A549 (cell line): ENCODE measurements at regions not wholly inside any gene's neighbourhood (a gene's known extent, or its start where the extent isn't known, plus 50 kb on each side); places are given as distances from the start of the nearest gene placed in this dataset.

Experiments used
- ATAC-seq, 2 experiments: fragments of 200-7000 bp in 1 of 2; fragments of >200 bp in 1 of 2; cut with Nextera tagmentation in 1 of 2; cut with Tn5 transposase in 1 of 2; 3 replicates each; pipeline versions ENCODE4 v1.8.0 to v1.9.1; 2018 to 2020; ENCODE audit warnings: mild to moderate bottlenecking in 1 of 2, moderate library complexity in 1 of 2
- CTCF ChIA-PET: fragments of 300-600 bp; sonication (Branson Sonifier 250); formaldehyde crosslinking; extraction: SDS; loops from one replicate; lab custom pipeline; 2021; ENCODE audit warnings: antibody characterized with exemption, inconsistent platforms; lab: Yijun Ruan, JAX
- POLR2A ChIA-PET: fragments of 350-600 bp; formaldehyde crosslinking; extraction: SDS; loops from one replicate; lab custom pipeline; 2021; ENCODE audit warnings: antibody characterized with exemption, inconsistent platforms; lab: Yijun Ruan, JAX
- DNase-seq, 2 experiments: peaks; one replicate each; pipeline versions ENCODE4 v3.0.0 to v3.0.0-alpha.2; 2011 to 2016; ENCODE audit warnings: low read depth in 1 of 2, low spot score in 1 of 2
- FAIRE-seq: peaks from 2 replicates; lab custom pipeline; 2011; peaks lifted over from hg19 to GRCh38; lab: Jason Lieb, UNC
- H3K27ac ChIP-seq, 2 experiments: fragments of >200 bp; sonication (Bioruptor Twin); formaldehyde crosslinking; 3 replicates each; pipeline ENCODE4 v1.5.1; 2016 to 2017
- H3K4me1 ChIP-seq: fragments of >200 bp; sonication (Bioruptor Twin); formaldehyde crosslinking; 3 replicates; pipeline ENCODE4 v1.6.1; 2016
- H3K4me2 ChIP-seq: fragments of >200 bp; sonication (Bioruptor Twin); formaldehyde crosslinking; 3 replicates; pipeline ENCODE4 v1.6.1; 2016
- H3K4me3 ChIP-seq: fragments of >200 bp; sonication (Bioruptor Twin); formaldehyde crosslinking; 3 replicates; pipeline ENCODE4 v1.5.1; 2016
- H3K9me3 ChIP-seq: fragments of >200 bp; sonication (Bioruptor Twin); formaldehyde crosslinking; 3 replicates; pipeline ENCODE4 v1.6.1; 2016
- BHLHE40 ChIP-seq: IDR thresholded peaks from 2 replicates; pipeline ENCODE4 v1.6.1; 2012; ENCODE audit warnings: low read depth, low read length, inconsistent platforms
- CBX8 ChIP-seq: fragments of 200-600 bp; sonication (generic); IDR thresholded peaks from 2 replicates; pipeline ENCODE4 v1.6.1; 2016
- CEBPB ChIP-seq, 2 experiments: fragments of >200 bp in 1 of 2; sonication (Bioruptor Twin) in 1 of 2; formaldehyde crosslinking in 1 of 2; IDR thresholded peaks; 2 replicates each; pipeline ENCODE4 v1.6.1; 2012 to 2016
- EHMT2 ChIP-seq: fragments of 200-600 bp; sonication (generic); IDR thresholded peaks from 2 replicates; pipeline ENCODE4 v1.6.1; 2016; ENCODE audit warnings: antibody characterized with exemption, low read depth, mild to moderate bottlenecking, moderate library complexity
- FOSB ChIP-seq: fragments of 250-450 bp; sonication (Bioruptor Pico); IDR thresholded peaks from 2 replicates; pipeline ENCODE4 v1.5.0; 2020; ENCODE audit warnings: mild to moderate bottlenecking, moderate library complexity
- FOSL2 ChIP-seq, 2 experiments: fragments of 450-650 bp in 1 of 2; fragments of >200 bp in 1 of 2; sonication (Bioruptor Twin) in 1 of 2; formaldehyde crosslinking; IDR thresholded peaks; 2 replicates each; pipeline versions ENCODE4 v1.5.0 to v1.6.1; 2016 to 2020; ENCODE audit warnings: mild to moderate bottlenecking in 1 of 2, moderate library complexity in 1 of 2
- HDAC2 ChIP-seq: fragments of 200-600 bp; sonication (generic); IDR thresholded peaks from 2 replicates; pipeline ENCODE4 v1.6.1; 2016
- JUNB ChIP-seq: fragments of >200 bp; sonication (Bioruptor Twin); formaldehyde crosslinking; IDR thresholded peaks from 2 replicates; pipeline ENCODE4 v1.6.1; 2016
- KDM1A ChIP-seq: fragments of 200-600 bp; sonication (generic); IDR thresholded peaks from 2 replicates; pipeline ENCODE4 v1.6.1; 2016; ENCODE audit warnings: low read depth, mild to moderate bottlenecking
- KDM5A ChIP-seq: fragments of 200-600 bp; sonication (generic); IDR thresholded peaks from 2 replicates; pipeline ENCODE4 v1.6.1; 2016; ENCODE audit warnings: antibody characterized with exemption, mild to moderate bottlenecking
- MAZ ChIP-seq: fragments of 150-350 bp; IDR thresholded peaks from 2 replicates; pipeline ENCODE4 v1.6.1; 2014; ENCODE audit warnings: antibody characterized with exemption, low read depth, low read length, borderline replicate concordance
- MYC ChIP-seq: IDR thresholded peaks from 2 replicates; pipeline ENCODE4 v1.6.1; 2012; ENCODE audit warnings: mild to moderate bottlenecking, inconsistent platforms, low read length, improper control_type of control experiment, borderline replicate concordance
- NFE2L2 ChIP-seq: fragments of 150-350 bp; conservative IDR thresholded peaks from 2 replicates; pipeline ENCODE4 v1.6.1; 2014; ENCODE audit warnings: low read length
- NR3C1 ChIP-seq: fragments of >200 bp; sonication (Bioruptor Twin); formaldehyde crosslinking; IDR thresholded peaks from 3 replicates; pipeline ENCODE4 v1.6.1; 2017
- POLR2AphosphoS2 ChIP-seq: conservative IDR thresholded peaks from 2 replicates; pipeline ENCODE4 v1.6.1; 2012; ENCODE audit warnings: low read length, improper control_type of control experiment, inconsistent platforms
- RARB ChIP-seq: fragments of 250-450 bp; sonication (Bioruptor Pico); IDR thresholded peaks from 2 replicates; pipeline ENCODE4 v1.8.0; 2021; ENCODE audit warnings: mild to moderate bottlenecking, moderate library complexity
- RFX5 ChIP-seq: fragments of 450-650 bp; IDR thresholded peaks from 2 replicates; pipeline ENCODE4 v1.7.1; 2014; ENCODE audit warnings: antibody characterized with exemption, mild to moderate bottlenecking, moderate library complexity
- RNF2 ChIP-seq: fragments of 200-600 bp; sonication (generic); IDR thresholded peaks from 2 replicates; pipeline ENCODE4 v1.6.1; 2016; ENCODE audit warnings: low read depth, mild to moderate bottlenecking, antibody characterized with exemption, moderate library complexity, borderline replicate concordance
- SMC3 ChIP-seq: fragments of >200 bp; sonication (Bioruptor Twin); formaldehyde crosslinking; IDR thresholded peaks from 3 replicates; pipeline ENCODE4 v1.6.1; 2018; ENCODE audit warnings: inconsistent platforms
- TP53 ChIP-seq: fragments of 250-450 bp; sonication (Bioruptor Pico); IDR thresholded peaks from 2 replicates; pipeline ENCODE4 v1.5.0; 2021; ENCODE audit warnings: mild to moderate bottlenecking, moderate library complexity
- ZC3H11A ChIP-seq: fragments of 450-650 bp; IDR thresholded peaks from 2 replicates; pipeline ENCODE4 v1.6.1; 2014; ENCODE audit warnings: antibody characterized with exemption, mild to moderate bottlenecking
- ZFP36 ChIP-seq: fragments of 450-650 bp; IDR thresholded peaks from 2 replicates; pipeline ENCODE4 v1.6.1; 2014; ENCODE audit warnings: borderline replicate concordance; ENCODE audit not compliant: partially characterized antibody
- ZNF302 ChIP-seq: fragments of 250-450 bp; sonication (Bioruptor Pico); IDR thresholded peaks from 2 replicates; pipeline ENCODE4 v1.9.0; 2021; ENCODE audit warnings: inconsistent platforms, mild to moderate bottlenecking, moderate library complexity
- WGBS: methylation state at CpG from one replicate; pipeline ENCODE4 v1.1.6; 2017; ENCODE audit errors: missing lambda C conversion rate; 5-methylcytosine and 5-hydroxymethylcytosine counted together
- TF ChIP-seq, protein P1 (sequence below): IDR thresholded peaks from 2 replicates; pipeline ENCODE4 v1.6.1; 2012
- TF ChIP-seq, protein P2 (sequence below): fragments of >200 bp; sonication (Bioruptor Twin); formaldehyde crosslinking; IDR thresholded peaks from 3 replicates; pipeline ENCODE4 v1.6.1; 2016
- TF ChIP-seq, protein P3 (sequence below): IDR thresholded peaks from 2 replicates; pipeline ENCODE4 v1.6.1; 2012; ENCODE audit warnings: low read depth, borderline replicate concordance
- TF ChIP-seq, protein P4 (sequence below): fragments of 150-350 bp; IDR thresholded peaks from 2 replicates; pipeline ENCODE4 v1.6.1; 2014; ENCODE audit warnings: low read depth, mild to moderate bottlenecking, low read length
- TF ChIP-seq, protein P5 (sequence below): fragments of >200 bp; sonication (Bioruptor Twin); formaldehyde crosslinking; IDR thresholded peaks from 2 replicates; pipeline ENCODE4 v1.6.1; 2016

DNA sequence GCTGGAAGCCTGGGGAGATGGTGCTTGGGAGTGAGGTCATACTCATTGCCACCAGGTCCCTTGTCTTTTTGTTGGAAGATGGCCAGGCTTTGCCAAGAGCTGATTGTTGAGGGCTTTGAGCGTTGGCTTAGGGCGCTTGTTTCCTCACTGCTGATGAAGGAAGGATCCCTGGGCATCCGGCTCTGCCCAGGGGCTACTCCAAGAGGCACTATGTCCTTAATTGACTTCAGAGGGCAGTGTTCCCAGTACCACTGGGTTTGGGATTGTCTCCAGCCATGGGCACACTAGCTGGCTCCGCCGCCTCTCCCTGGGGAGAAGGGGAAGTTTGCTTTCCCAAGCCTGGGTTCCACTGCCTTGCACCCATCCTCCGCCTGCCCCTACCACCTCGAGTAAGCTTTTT lies 57.2 kb upstream of the RGMA start:
- no peak for TF ChIP-seq MAZ
- TF ChIP-seq, protein P1, sequence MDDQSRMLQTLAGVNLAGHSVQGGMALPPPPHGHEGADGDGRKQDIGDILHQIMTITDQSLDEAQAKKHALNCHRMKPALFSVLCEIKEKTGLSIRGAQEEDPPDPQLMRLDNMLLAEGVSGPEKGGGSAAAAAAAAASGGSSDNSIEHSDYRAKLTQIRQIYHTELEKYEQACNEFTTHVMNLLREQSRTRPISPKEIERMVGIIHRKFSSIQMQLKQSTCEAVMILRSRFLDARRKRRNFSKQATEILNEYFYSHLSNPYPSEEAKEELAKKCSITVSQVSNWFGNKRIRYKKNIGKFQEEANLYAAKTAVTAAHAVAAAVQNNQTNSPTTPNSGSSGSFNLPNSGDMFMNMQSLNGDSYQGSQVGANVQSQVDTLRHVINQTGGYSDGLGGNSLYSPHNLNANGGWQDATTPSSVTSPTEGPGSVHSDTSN, result no peak
- TF ChIP-seq FOSL2 (IDR thresholded peaks at IDR 0.05), result no peak
- no peak for TF ChIP-seq FOSL2 (CRISPR knock-in tag; IDR thresholded peaks at IDR 0.05)
- TF ChIP-seq, protein P2, sequence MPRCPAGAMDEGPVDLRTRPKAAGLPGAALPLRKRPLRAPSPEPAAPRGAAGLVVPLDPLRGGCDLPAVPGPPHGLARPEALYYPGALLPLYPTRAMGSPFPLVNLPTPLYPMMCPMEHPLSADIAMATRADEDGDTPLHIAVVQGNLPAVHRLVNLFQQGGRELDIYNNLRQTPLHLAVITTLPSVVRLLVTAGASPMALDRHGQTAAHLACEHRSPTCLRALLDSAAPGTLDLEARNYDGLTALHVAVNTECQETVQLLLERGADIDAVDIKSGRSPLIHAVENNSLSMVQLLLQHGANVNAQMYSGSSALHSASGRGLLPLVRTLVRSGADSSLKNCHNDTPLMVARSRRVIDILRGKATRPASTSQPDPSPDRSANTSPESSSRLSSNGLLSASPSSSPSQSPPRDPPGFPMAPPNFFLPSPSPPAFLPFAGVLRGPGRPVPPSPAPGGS, result no peak
- no peak for TF ChIP-seq MYC
- no peak for TF ChIP-seq ZNF302 (CRISPR knock-in tag)
- no peak for TF ChIP-seq FOSB (CRISPR knock-in tag)
- no peak for TF ChIP-seq ZC3H11A
- TF ChIP-seq, protein P3, sequence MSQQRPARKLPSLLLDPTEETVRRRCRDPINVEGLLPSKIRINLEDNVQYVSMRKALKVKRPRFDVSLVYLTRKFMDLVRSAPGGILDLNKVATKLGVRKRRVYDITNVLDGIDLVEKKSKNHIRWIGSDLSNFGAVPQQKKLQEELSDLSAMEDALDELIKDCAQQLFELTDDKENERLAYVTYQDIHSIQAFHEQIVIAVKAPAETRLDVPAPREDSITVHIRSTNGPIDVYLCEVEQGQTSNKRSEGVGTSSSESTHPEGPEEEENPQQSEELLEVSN, result no peak
- TF ChIP-seq RARB (CRISPR knock-in tag), result no peak
- TF ChIP-seq CEBPB (IDR thresholded peaks at IDR 0.05), result no peak
- TF ChIP-seq, all 56 proteins: peak for 0
- Histone ChIP-seq H3K4me2 (no peak overlapping the region), H3K4me3 (no peak overlapping the region), H3K9me3 (no peaks in the 10 kb centered on the region), H3K4me1 (no peaks in the 10 kb centered on the region), H3K27ac (no peak overlapping the region)
- FAIRE-seq (no peak), ATAC-seq (no peak), DNase-seq (no peak)
- POLR2A ChIA-PET, result no interaction called here
- 7% methylated on average over 7 of the region's 7 CpGs for WGBS
- CTCF ChIA-PET, result no interaction called here

DNA sequence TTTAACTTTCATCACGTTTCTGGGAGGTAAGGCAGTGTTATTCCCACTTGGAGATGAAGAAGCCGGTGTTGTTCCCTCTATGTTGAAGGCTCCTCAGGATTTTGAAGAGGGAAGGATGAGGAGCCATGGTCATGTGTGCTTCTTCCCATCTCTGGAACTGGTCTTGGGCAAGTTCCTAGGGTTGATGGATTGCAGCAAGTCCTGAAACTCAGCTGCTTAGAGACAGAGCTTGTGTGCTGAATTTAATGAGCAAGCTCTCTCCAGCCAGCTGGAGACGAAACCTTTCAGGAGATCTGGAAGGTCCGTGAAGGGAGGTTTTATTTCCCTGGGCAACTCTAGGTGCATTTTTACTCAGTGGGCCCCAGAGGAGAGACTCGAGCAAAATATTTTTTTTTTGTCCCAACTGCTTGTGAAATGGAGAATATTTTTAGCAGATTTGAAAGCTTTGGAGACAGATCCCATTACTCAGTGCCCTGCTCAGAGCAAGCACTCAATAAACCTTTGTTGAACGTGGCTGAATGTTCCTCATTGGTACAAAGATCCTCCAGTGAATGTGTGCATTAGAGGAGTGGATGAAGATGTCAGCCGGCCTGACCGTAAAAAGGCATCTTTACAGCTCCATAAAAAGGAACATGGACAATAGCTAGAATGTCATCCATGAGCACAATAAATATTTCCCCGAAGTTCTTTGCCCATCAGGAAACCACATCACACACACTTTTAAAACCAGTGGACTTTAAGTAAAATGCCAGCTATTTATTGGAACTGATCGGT lies 55.6 kb upstream of the RGMA start:
- Histone ChIP-seq H3K4me2 (no peak overlapping the region), H3K4me3 (no peak overlapping the region), H3K4me1 (no peaks in the 10 kb centered on the region), H3K27ac (no peak overlapping the region), H3K9me3 (no peaks in the 10 kb centered on the region; the same call in 2 of the 3 replicates)
- ChIA-PET CTCF (interaction anchor here (1.0 kb wide), 1 partner anchor 44 kb away, joined by 3 read pairs; no protein-coding TSS in a partner anchor), POLR2A (no interaction called here)
- DNase-seq (no peak), ATAC-seq (no peak), FAIRE-seq (no peak)
- WGBS, result 14% methylated on average over 10 of the region's 10 CpGs
- TF ChIP-seq HDAC2 (no peak), EHMT2 (no peak), JUNB (no peak), RFX5 (no peak), CBX8 (no peak), NFE2L2 (no peak), TP53 (CRISPR knock-in tag) (no peak), POLR2AphosphoS2 (no peak), KDM5A (no peak), BHLHE40 (no peak), SMC3 (no peak), ZFP36 (no peak), NR3C1 (no peak), RNF2 (no peak), KDM1A (no peak)
- TF ChIP-seq, protein P4, sequence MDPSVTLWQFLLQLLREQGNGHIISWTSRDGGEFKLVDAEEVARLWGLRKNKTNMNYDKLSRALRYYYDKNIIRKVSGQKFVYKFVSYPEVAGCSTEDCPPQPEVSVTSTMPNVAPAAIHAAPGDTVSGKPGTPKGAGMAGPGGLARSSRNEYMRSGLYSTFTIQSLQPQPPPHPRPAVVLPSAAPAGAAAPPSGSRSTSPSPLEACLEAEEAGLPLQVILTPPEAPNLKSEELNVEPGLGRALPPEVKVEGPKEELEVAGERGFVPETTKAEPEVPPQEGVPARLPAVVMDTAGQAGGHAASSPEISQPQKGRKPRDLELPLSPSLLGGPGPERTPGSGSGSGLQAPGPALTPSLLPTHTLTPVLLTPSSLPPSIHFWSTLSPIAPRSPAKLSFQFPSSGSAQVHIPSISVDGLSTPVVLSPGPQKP, result no peak
- TF ChIP-seq, protein P5, sequence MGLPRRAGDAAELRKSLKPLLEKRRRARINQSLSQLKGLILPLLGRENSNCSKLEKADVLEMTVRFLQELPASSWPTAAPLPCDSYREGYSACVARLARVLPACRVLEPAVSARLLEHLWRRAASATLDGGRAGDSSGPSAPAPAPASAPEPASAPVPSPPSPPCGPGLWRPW, result no peak
- TF ChIP-seq, protein P1, result no peak
